SJCRH30 (cell line): ENCODE measurements at regions not wholly inside any gene's neighbourhood (a gene's known extent, or its start where the extent isn't known, plus 50 kb on each side); places are given as distances from the start of the nearest gene placed in this dataset.
"Not testable (repeated sequence)": the region's sequence is repeated elsewhere in the genome, so short reads cannot be mapped to it uniquely, and the experiment has no call there.

Experiments used
- DNase-seq, 2 experiments: peaks; one replicate each; pipeline ENCODE4 v3.0.0-alpha.2; 2015 to 2020
- H3K27ac ChIP-seq: fragments of 250-450 bp; sonication (Bioruptor Pico); 2 replicates; pipeline ENCODE4 v1.5.1; 2020; ENCODE audit warnings: mild to moderate bottlenecking, moderate library complexity
- H3K27me3 ChIP-seq: fragments of 250-450 bp; sonication (Bioruptor Pico); 2 replicates; pipeline ENCODE4 v1.5.1; 2020; ENCODE audit warnings: mild to moderate bottlenecking, moderate library complexity
- H3K36me3 ChIP-seq: fragments of 250-450 bp; sonication (Bioruptor Pico); 2 replicates; pipeline ENCODE4 v1.5.1; 2020; ENCODE audit warnings: mild to moderate bottlenecking, moderate library complexity
- H3K4me1 ChIP-seq: fragments of 250-450 bp; sonication (Bioruptor Pico); 2 replicates; pipeline ENCODE4 v1.5.1; 2020; ENCODE audit warnings: mild to moderate bottlenecking, moderate library complexity
- H3K4me3 ChIP-seq: fragments of 250-450 bp; sonication (Bioruptor Pico); 2 replicates; pipeline ENCODE4 v1.5.1; 2020; ENCODE audit warnings: mild to moderate bottlenecking, moderate library complexity
- H3K9me3 ChIP-seq: fragments of 250-450 bp; sonication (Bioruptor Pico); replicated peaks from 2 replicates; pipeline ENCODE4 v1.5.1; 2020; ENCODE audit warnings: mild to moderate bottlenecking, moderate library complexity

- not testable (repeated sequence) for H3K27ac ChIP-seq, H3K4me1 ChIP-seq, H3K9me3 ChIP-seq, H3K36me3 ChIP-seq, H3K27me3 ChIP-seq, H3K4me3 ChIP-seq, DNase-seq
These were observed 57.8 kb upstream of the RASSF3 start for GRCh38 chr12:64552510-64552909.

- H3K9me3 ChIP-seq, H3K27me3 ChIP-seq, H3K4me1 ChIP-seq, H3K36me3 ChIP-seq, H3K4me3 ChIP-seq, H3K27ac ChIP-seq, DNase-seq: not testable (repeated sequence)
These were observed 56.6 kb upstream of the RASSF3 start for GRCh38 chr12:64553689-64554088.

DNA sequence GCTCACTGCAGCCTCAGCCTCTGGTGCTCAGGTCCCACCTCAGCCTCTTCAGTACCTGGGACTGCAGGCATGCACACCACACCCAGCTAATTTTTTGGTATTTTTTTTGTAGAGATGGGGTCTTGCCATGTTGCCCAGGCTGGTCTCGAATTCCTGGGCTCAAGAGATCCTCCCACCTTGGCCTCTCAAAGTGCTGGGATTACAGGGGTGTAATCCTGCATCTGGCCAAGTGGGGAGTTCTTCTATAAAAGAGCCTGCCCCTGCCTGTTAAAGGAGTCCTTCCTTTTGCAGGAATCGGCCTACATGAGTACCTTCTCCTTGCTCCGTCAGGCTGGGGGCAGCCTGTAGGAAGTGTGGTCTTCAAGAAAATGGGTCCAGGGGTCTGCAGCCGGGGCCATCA lies 54.1 kb upstream of the RASSF3 start:
- DNase-seq, result no peak
- Histone ChIP-seq H3K4me3 (no peak overlapping the region), H3K4me1 (peaks cover 11% of the 10 kb centered on the region), H3K27me3 (no peaks in the 10 kb centered on the region), H3K27ac (no peak overlapping the region), H3K9me3 (no peaks in the 10 kb centered on the region), H3K36me3 (no peaks in the 10 kb centered on the region)

DNA sequence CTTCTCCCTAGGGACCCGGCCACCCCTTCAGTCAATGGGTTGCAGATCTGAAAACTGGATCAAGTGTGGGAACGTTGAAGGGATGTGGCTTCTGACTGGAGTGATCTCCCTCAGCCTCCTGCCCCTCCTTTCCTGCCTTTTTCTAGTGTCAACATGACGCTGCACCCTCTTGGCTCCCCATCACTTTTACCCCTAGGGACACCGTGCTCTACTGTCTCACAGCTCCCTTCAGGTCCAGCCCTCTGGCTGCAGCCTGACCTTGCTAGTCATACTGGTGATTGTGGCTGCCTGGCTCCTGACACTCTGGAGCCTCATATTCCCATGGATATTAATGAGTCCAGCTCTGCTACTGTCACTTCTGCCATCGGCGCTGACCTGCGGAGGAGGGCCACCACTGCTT lies 51.5 kb upstream of the RASSF3 start:
- Histone ChIP-seq H3K36me3 (no peaks in the 10 kb centered on the region), H3K4me3 (no peak overlapping the region), H3K27ac (no peak overlapping the region), H3K4me1 (peaks cover 16% of the 10 kb centered on the region), H3K27me3 (no peaks in the 10 kb centered on the region), H3K9me3 (no peaks in the 10 kb centered on the region)
- no peak for DNase-seq

DNA sequence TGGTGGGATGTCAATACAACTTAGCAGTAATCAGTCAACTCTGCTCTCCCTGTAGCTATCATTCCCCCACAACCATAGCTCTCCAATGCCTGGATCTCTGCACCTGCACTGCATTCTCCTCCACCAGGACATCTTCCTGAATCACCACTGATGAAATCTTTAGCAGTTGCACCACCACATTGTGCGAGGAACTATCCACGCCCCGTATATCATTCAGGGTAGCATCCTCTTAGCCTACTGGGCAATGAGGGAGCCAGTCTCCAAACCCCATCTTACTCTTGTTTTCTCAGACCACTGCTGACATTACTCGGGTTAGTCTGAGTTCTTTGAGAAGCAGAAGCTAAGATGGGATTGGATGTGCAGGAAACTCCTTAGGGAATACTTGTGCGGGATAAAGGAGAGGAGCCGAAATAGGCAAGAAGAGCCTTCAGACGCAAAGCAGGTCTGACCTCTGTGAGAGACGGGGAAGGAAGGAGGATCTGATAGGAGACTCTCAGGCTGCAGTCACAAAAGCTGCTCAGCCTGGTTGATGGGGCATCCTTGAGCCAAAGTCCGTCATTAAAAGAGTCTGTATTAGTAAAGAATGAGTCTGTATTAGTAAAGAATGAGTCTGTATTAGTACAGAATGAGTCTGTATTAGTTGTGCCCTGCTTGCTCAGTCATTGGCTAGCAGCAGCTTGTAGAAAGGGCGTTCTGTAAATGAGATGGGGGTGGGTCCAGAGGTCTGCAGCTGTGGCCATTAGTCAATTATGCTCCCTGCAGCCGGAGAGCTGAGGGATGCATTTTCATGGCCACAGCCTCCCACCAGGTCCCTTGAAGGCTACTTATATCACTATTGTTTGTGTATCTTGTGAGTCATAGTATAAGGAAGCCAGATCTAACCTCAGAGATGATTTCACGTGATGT lies 49.6 kb upstream of the RASSF3 start:
- Histone ChIP-seq H3K4me3 (peak overlapping the region; percentile 33), H3K27ac (peak overlapping the region; percentile 65), H3K4me1 (peaks cover 16% of the 10 kb centered on the region), H3K36me3 (no peaks in the 10 kb centered on the region), H3K27me3 (no peaks in the 10 kb centered on the region), H3K9me3 (no peaks in the 10 kb centered on the region)
- peak; percentile 88 to 93 for DNase-seq
